WTC11 (cell line): ENCODE measurements at regions not wholly inside any gene's neighbourhood (a gene's known extent, or its start where the extent isn't known, plus 50 kb on each side); places are given as distances from the start of the nearest gene placed in this dataset.

Source experiments
- ATAC-seq: fragments of 200-7000 bp; cut with Tn5 transposase; 2 replicates; pipeline ENCODE4 v1.10.0; 2021; ENCODE audit warnings: mild to moderate bottlenecking, moderate library complexity
- CTCF ChIA-PET: fragments of 300-600 bp; sonication (Branson Sonifier 250); formaldehyde crosslinking; loops from one replicate; lab custom pipeline; 2021; ENCODE audit warnings: antibody characterized with exemption; lab: Charles Lee
- POLR2A ChIA-PET: fragments of 350-600 bp; sonication (Branson Sonifier 250); formaldehyde crosslinking; loops from one replicate; lab custom pipeline; 2021; ENCODE audit warnings: antibody characterized with exemption; lab: Charles Lee
- DNase-seq: peaks from one replicate; pipeline ENCODE4 v3.0.0; 2021; ENCODE audit warnings: low spot score
- H3K27ac Mint-ChIP-seq: 2 replicates; pipeline ENCODE4 v1.8.0; 2021; ENCODE audit warnings: mixed read lengths
- H3K27me3 Mint-ChIP-seq: 2 replicates; pipeline ENCODE4 v1.8.0; 2021; ENCODE audit warnings: low read depth, mild to moderate bottlenecking, moderate library complexity, mixed read lengths
- H3K36me3 Mint-ChIP-seq: 2 replicates; pipeline ENCODE4 v1.8.0; 2021; ENCODE audit warnings: mixed read lengths
- H3K4me1 Mint-ChIP-seq: 2 replicates; pipeline ENCODE4 v1.8.0; 2022; ENCODE audit warnings: mixed read lengths
- H3K4me3 Mint-ChIP-seq: 2 replicates; pipeline ENCODE4 v1.8.0; 2021; ENCODE audit warnings: mild to moderate bottlenecking, moderate library complexity, mixed read lengths
- H3K9me3 Mint-ChIP-seq: 2 replicates; pipeline ENCODE4 v1.8.0; 2021; ENCODE audit warnings: mixed read lengths
- CDX4 ChIP-seq: fragments of 250-450 bp; sonication (Bioruptor Pico); IDR thresholded peaks from 2 replicates; pipeline ENCODE4 v1.9.0; 2021; ENCODE audit warnings: moderate library complexity, mild to moderate bottlenecking, inconsistent platforms, borderline replicate concordance
- CTCF ChIP-seq: fragments of 200-600 bp; IDR thresholded peaks from 2 replicates; pipeline ENCODE4 v1.8.0; 2022; ENCODE audit warnings: antibody characterized with exemption
- ESRRA ChIP-seq: sonication (generic); formaldehyde crosslinking; IDR thresholded peaks from 2 replicates; pipeline ENCODE4 v1.8.1; 2022; ENCODE audit warnings: mild to moderate bottlenecking, missing genetic modification reagents, borderline replicate concordance
- FOXJ3 ChIP-seq: sonication (generic); formaldehyde crosslinking; IDR thresholded peaks from 2 replicates; pipeline ENCODE4 v1.9.0; 2021; ENCODE audit warnings: missing genetic modification reagents, mild to moderate bottlenecking, borderline replicate concordance
- FOXP1 ChIP-seq: sonication (generic); formaldehyde crosslinking; IDR thresholded peaks from 2 replicates; pipeline ENCODE4 v1.8.0; 2022; ENCODE audit warnings: missing genetic modification reagents, mild to moderate bottlenecking, moderate library complexity, borderline replicate concordance
- FOXP4 ChIP-seq: sonication (generic); formaldehyde crosslinking; IDR thresholded peaks from 2 replicates; pipeline ENCODE4 v1.8.0; 2022; ENCODE audit warnings: mild to moderate bottlenecking, missing genetic modification reagents
- IRF1 ChIP-seq: sonication (generic); formaldehyde crosslinking; IDR thresholded peaks from 2 replicates; pipeline ENCODE4 v1.8.0; 2023; ENCODE audit warnings: missing genetic modification reagents
- JAZF1 ChIP-seq: fragments of 250-450 bp; sonication (Bioruptor Pico); IDR thresholded peaks from 2 replicates; pipeline ENCODE4 v1.9.0; 2021; ENCODE audit warnings: moderate library complexity, mild to moderate bottlenecking, inconsistent platforms
- MAX ChIP-seq: sonication (generic); formaldehyde crosslinking; IDR thresholded peaks from 2 replicates; pipeline ENCODE4 v1.8.0; 2022; ENCODE audit warnings: mild to moderate bottlenecking, missing genetic modification reagents
- MLX ChIP-seq: sonication (generic); formaldehyde crosslinking; IDR thresholded peaks from 2 replicates; pipeline ENCODE4 v1.8.1; 2023; ENCODE audit warnings: mild to moderate bottlenecking, missing genetic modification reagents, moderate library complexity
- MXD4 ChIP-seq: fragments of 250-450 bp; sonication (Bioruptor Pico); IDR thresholded peaks from 2 replicates; pipeline ENCODE4 v1.8.0; 2021; ENCODE audit warnings: mild to moderate bottlenecking, moderate library complexity, borderline replicate concordance
- NR3C1 ChIP-seq: sonication (generic); formaldehyde crosslinking; conservative IDR thresholded peaks from 2 replicates; pipeline ENCODE4 v1.8.1; 2023; ENCODE audit warnings: low read depth, mild to moderate bottlenecking, missing genetic modification reagents
- PRDM15 ChIP-seq: sonication (generic); formaldehyde crosslinking; IDR thresholded peaks from 2 replicates; pipeline ENCODE4 v1.8.0; 2022; ENCODE audit warnings: missing genetic modification reagents
- RORB ChIP-seq: fragments of 250-450 bp; sonication (Bioruptor Pico); IDR thresholded peaks from 2 replicates; pipeline ENCODE4 v1.9.0; 2021; ENCODE audit warnings: mild to moderate bottlenecking
- SMAD4 ChIP-seq: sonication (generic); formaldehyde crosslinking; IDR thresholded peaks from 2 replicates; pipeline ENCODE4 v1.8.0; 2022; ENCODE audit warnings: mild to moderate bottlenecking, missing genetic modification reagents
- ZBTB21 ChIP-seq: sonication (generic); formaldehyde crosslinking; IDR thresholded peaks from 2 replicates; pipeline ENCODE4 v1.8.1; 2023; ENCODE audit warnings: mild to moderate bottlenecking, missing genetic modification reagents, borderline replicate concordance
- ZNF263 ChIP-seq: sonication (generic); formaldehyde crosslinking; IDR thresholded peaks from 2 replicates; pipeline ENCODE4 v1.8.1; 2022; ENCODE audit warnings: low read depth, mild to moderate bottlenecking, moderate library complexity, missing genetic modification reagents
- ZNF281 ChIP-seq: sonication (generic); formaldehyde crosslinking; IDR thresholded peaks from 2 replicates; pipeline ENCODE4 v1.8.0; 2023; ENCODE audit warnings: mild to moderate bottlenecking, missing genetic modification reagents
- ZNF317 ChIP-seq: sonication (generic); formaldehyde crosslinking; IDR thresholded peaks from 2 replicates; pipeline ENCODE4 v1.8.1; 2023; ENCODE audit warnings: low read depth, mild to moderate bottlenecking, moderate library complexity, missing genetic modification reagents, borderline replicate concordance

- TF ChIP-seq IRF1 (CRISPR knock-in tag) = no peak
- no peak for TF ChIP-seq SMAD4
- TF ChIP-seq MAX (CRISPR knock-in tag) = no peak
- TF ChIP-seq ZNF317 (CRISPR knock-in tag) = no peak
- TF ChIP-seq ZNF281 (CRISPR knock-in tag) = no peak
- no peak for TF ChIP-seq ESRRA
- TF ChIP-seq PRDM15 (CRISPR knock-in tag) = no peak
- TF ChIP-seq ZBTB21 (CRISPR knock-in tag) = no peak
- no peak for TF ChIP-seq CDX4 (CRISPR knock-in tag)
- TF ChIP-seq FOXJ3 (CRISPR knock-in tag) = no peak
- TF ChIP-seq ZNF263 (CRISPR knock-in tag) = no peak
- TF ChIP-seq NR3C1 (CRISPR knock-in tag) = no peak
- no peak for TF ChIP-seq RORB
Measured at GRCh38 chr14:44113769-44114730, 393.0 kb downstream of the FSCB start (continued).

- Mint-ChIP-seq H3K9me3 (peaks cover 38% of the 10 kb centered on the region), H3K4me3 (no peak overlapping the region), H3K36me3 (peaks cover 32% of the 10 kb centered on the region), H3K27me3 (peaks cover 3% of the 10 kb centered on the region; the same call in 1 of the 2 replicates), H3K4me1 (peaks cover 4% of the 10 kb centered on the region; the same call in 1 of the 2 replicates), H3K27ac (no peak overlapping the region)
- POLR2A ChIA-PET = no interaction called here
- DNase-seq (no peak), ATAC-seq (no peak)
- CTCF ChIA-PET = no interaction called here
- TF ChIP-seq MXD4 (CRISPR knock-in tag) (no peak), CTCF (no peak), CDX4 (CRISPR knock-in tag) (no peak), FOXP1 (no peak), FOXP4 (CRISPR knock-in tag) (no peak), JAZF1 (CRISPR knock-in tag) (no peak), RORB (no peak), MLX (CRISPR knock-in tag) (no peak), MAX (CRISPR knock-in tag) (no peak)
Measured at GRCh38 chr14:44112774-44113460, 394.2 kb downstream of the FSCB start.
